Spleen (tissue), 7 donors: ENCODE measurements at regions not wholly inside any gene's neighbourhood (a gene's known extent, or its start where the extent isn't known, plus 50 kb on each side); places are given as distances from the start of the nearest gene placed in this dataset.

Experiments used
- POLR2A ChIP-seq, 3 donors: fragments of 450-650 bp; IDR thresholded peaks; one replicate each; pipeline ENCODE4 v1.5.1; 2017; ENCODE audit warnings: antibody characterized with exemption in 3 of 3, mild to moderate bottlenecking in 1 of 3
- TF ChIP-seq, protein P1 (sequence below), 11 experiments: fragments of 200-600 bp in 7 of 11; fragments of 450-650 bp in 4 of 11; sonication (generic) in 4 of 11; IDR thresholded peaks in 8 of 11; conservative IDR thresholded peaks in 3 of 11; 1 replicate in 7 of 11; 2 replicates in 4 of 11; pipeline versions ENCODE4 v1.4.0 to v1.8.0; 2016 to 2021; ENCODE audit warnings: antibody characterized with exemption in 11 of 11, inconsistent platforms in 4 of 11, mild to moderate bottlenecking in 1 of 11
- donor health status: DM: no; HTN: no; CAD: no; lungs with moderate emphysema.
- donor health status: DM: no; HTN: no; CAD: no.
- donor health status: DM: no; HTN: no; CAD: no.

DNA sequence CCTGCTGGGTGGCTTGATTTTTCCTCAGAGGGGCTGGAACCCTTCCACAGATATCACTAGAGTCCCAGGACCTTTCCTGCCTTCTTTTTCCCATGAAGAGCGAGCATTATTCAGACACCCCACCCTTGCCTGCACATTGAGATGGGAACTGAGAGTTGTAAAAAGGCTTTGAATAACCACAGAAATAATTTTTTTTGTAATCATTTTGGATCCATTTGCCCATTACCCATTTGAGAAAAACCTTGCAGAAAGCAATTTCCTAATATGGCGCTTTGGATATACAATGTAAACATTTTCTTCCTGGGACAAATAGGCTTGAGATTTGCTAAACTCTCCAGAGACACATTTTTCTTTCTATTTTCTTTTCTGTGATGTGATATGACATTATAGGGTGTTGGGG lies 250.6 kb downstream of the MSRB3 start:
- TF ChIP-seq, protein P1, sequence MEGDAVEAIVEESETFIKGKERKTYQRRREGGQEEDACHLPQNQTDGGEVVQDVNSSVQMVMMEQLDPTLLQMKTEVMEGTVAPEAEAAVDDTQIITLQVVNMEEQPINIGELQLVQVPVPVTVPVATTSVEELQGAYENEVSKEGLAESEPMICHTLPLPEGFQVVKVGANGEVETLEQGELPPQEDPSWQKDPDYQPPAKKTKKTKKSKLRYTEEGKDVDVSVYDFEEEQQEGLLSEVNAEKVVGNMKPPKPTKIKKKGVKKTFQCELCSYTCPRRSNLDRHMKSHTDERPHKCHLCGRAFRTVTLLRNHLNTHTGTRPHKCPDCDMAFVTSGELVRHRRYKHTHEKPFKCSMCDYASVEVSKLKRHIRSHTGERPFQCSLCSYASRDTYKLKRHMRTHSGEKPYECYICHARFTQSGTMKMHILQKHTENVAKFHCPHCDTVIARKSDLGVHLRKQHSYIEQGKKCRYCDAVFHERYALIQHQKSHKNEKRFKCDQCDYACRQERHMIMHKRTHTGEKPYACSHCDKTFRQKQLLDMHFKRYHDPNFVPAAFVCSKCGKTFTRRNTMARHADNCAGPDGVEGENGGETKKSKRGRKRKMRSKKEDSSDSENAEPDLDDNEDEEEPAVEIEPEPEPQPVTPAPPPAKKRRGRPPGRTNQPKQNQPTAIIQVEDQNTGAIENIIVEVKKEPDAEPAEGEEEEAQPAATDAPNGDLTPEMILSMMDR (IDR thresholded peaks at IDR 0.05 in 8 of 11, conservative IDR thresholded peaks at IDR 0.05 in 3 of 11), result no peak
- no peak for TF ChIP-seq POLR2A (IDR thresholded peaks at IDR 0.05)
